SK-N-SH treated with all-trans-retinoic acid at 6 μM for 48 hours (cell line): ENCODE measurements at regions not wholly inside any gene's neighbourhood (a gene's known extent, or its start where the extent isn't known, plus 50 kb on each side); places are given as distances from the start of the nearest gene placed in this dataset.

Source experiments
- ATAC-seq: fragments of 200-7000 bp; cut with Tn5 transposase; 3 replicates; pipeline ENCODE4 v1.9.1; 2020; ENCODE audit warnings: mild to moderate bottlenecking, moderate library complexity
- ARNTL ChIP-seq: fragments of 450-650 bp; formaldehyde crosslinking; IDR thresholded peaks from 2 replicates; pipeline ENCODE4 v1.5.0; 2020; ENCODE audit warnings: low read depth, mild to moderate bottlenecking, moderate library complexity, borderline replicate concordance
- BACH2 ChIP-seq: fragments of 250-450 bp; sonication (Bioruptor Pico); IDR thresholded peaks from 2 replicates; pipeline ENCODE4 v1.9.0; 2021; ENCODE audit warnings: mild to moderate bottlenecking, borderline replicate concordance
- CSDC2 ChIP-seq: fragments of 250-450 bp; sonication (Bioruptor Pico); IDR thresholded peaks from 2 replicates; pipeline ENCODE4 v1.5.0; 2020; ENCODE audit warnings: mild to moderate bottlenecking, moderate library complexity
- CSRNP3 ChIP-seq: fragments of 250-450 bp; sonication (Bioruptor Pico); IDR thresholded peaks from 2 replicates; pipeline ENCODE4 v1.5.1; 2021; ENCODE audit warnings: mild to moderate bottlenecking, moderate library complexity
- ESRRG ChIP-seq: fragments of 250-450 bp; sonication (Bioruptor Pico); IDR thresholded peaks from 2 replicates; pipeline ENCODE4 v1.6.1; 2021; ENCODE audit warnings: mild to moderate bottlenecking
- OSR1 ChIP-seq: fragments of 250-450 bp; sonication (Bioruptor Pico); IDR thresholded peaks from 2 replicates; pipeline ENCODE4 v1.8.0; 2022; ENCODE audit warnings: moderate library complexity, mild to moderate bottlenecking, inconsistent platforms
- PPARA ChIP-seq: fragments of 250-450 bp; sonication (Bioruptor Pico); IDR thresholded peaks from 2 replicates; pipeline ENCODE4 v1.5.0; 2020; ENCODE audit warnings: mild to moderate bottlenecking, borderline replicate concordance
- RARB ChIP-seq: fragments of 250-450 bp; sonication (Bioruptor Pico); IDR thresholded peaks from 2 replicates; pipeline ENCODE4 v1.8.0; 2021; ENCODE audit warnings: mild to moderate bottlenecking, moderate library complexity
- SNAI2 ChIP-seq: fragments of 250-450 bp; sonication (Bioruptor Pico); IDR thresholded peaks from 2 replicates; pipeline ENCODE4 v1.5.0; 2020; ENCODE audit warnings: mild to moderate bottlenecking, moderate library complexity
- TCF4 ChIP-seq: fragments of 250-450 bp; sonication (Bioruptor Pico); IDR thresholded peaks from 2 replicates; pipeline ENCODE4 v1.8.0; 2021; ENCODE audit warnings: mild to moderate bottlenecking, moderate library complexity, borderline replicate concordance
- TOX ChIP-seq: fragments of 250-450 bp; sonication (Bioruptor Pico); IDR thresholded peaks from 2 replicates; pipeline ENCODE4 v1.8.0; 2021; ENCODE audit warnings: mild to moderate bottlenecking, moderate library complexity, borderline replicate concordance
- TSHZ2 ChIP-seq: fragments of 250-450 bp; sonication (Bioruptor Pico); IDR thresholded peaks from 2 replicates; pipeline ENCODE4 v1.5.0; 2020; ENCODE audit warnings: mild to moderate bottlenecking, moderate library complexity
- ZC3H10 ChIP-seq: fragments of 250-450 bp; sonication (Bioruptor Pico); IDR thresholded peaks from 2 replicates; pipeline ENCODE4 v1.5.1; 2021; ENCODE audit warnings: mild to moderate bottlenecking, moderate library complexity
- ZFP3 ChIP-seq: fragments of 250-450 bp; sonication (Bioruptor Pico); IDR thresholded peaks from 2 replicates; pipeline ENCODE4 v1.5.0; 2020; ENCODE audit warnings: mild to moderate bottlenecking, moderate library complexity
- ZFP30 ChIP-seq: fragments of 450-650 bp; formaldehyde crosslinking; IDR thresholded peaks from 2 replicates; pipeline ENCODE4 v1.5.0; 2022; ENCODE audit warnings: mild to moderate bottlenecking, moderate library complexity
- ZNF565 ChIP-seq: fragments of 450-650 bp; formaldehyde crosslinking; conservative IDR thresholded peaks from 2 replicates; pipeline ENCODE4 v1.5.0; 2020; ENCODE audit warnings: low read depth, mild to moderate bottlenecking, moderate library complexity
- ZNF70 ChIP-seq: fragments of 450-650 bp; formaldehyde crosslinking; IDR thresholded peaks from 2 replicates; pipeline ENCODE4 v1.5.0; 2020; ENCODE audit warnings: mild to moderate bottlenecking, moderate library complexity

GRCh38 chr17:79483842-79484241 is 127.0 kb downstream of the RBFOX3 start:
- no peak for TF ChIP-seq CSRNP3 (CRISPR knock-in tag)
- TF ChIP-seq BACH2 (CRISPR knock-in tag), result no peak
- no peak for TF ChIP-seq TOX (CRISPR knock-in tag)
- no peak for TF ChIP-seq TSHZ2 (CRISPR knock-in tag)
- no peak for TF ChIP-seq ESRRG
- no peak for TF ChIP-seq PPARA
- TF ChIP-seq ZFP30 (CRISPR knock-in tag), result no peak
- no peak for TF ChIP-seq ZNF565 (CRISPR knock-in tag)
- TF ChIP-seq OSR1 (CRISPR knock-in tag), result no peak
- TF ChIP-seq ZNF70 (CRISPR knock-in tag), result no peak
- no peak for TF ChIP-seq CSDC2 (CRISPR knock-in tag)
- TF ChIP-seq ARNTL (CRISPR knock-in tag), result no peak
- ATAC-seq, result no peak

- TF ChIP-seq ARNTL (CRISPR knock-in tag) (no peak), RARB (no peak), ZC3H10 (CRISPR knock-in tag) (no peak), SNAI2 (CRISPR knock-in tag) (no peak), TCF4 (CRISPR knock-in tag) (no peak), ESRRG (no peak), TSHZ2 (CRISPR knock-in tag) (no peak), ZFP3 (CRISPR knock-in tag) (no peak), CSRNP3 (CRISPR knock-in tag) (no peak)
- TF ChIP-seq, all 23 proteins: peak for 0
- ATAC-seq, result no peak
These were observed 127.9 kb downstream of the RBFOX3 start for GRCh38 chr17:79482727-79483521.

- TF ChIP-seq BACH2 (CRISPR knock-in tag), result no peak
- no peak for ATAC-seq
These were observed 131.0 kb downstream of the RBFOX3 start for GRCh38 chr17:79479876-79480275.

GRCh38 chr17:79478841-79479240 is 132.0 kb downstream of the RBFOX3 start:
- no peak for ATAC-seq
- TF ChIP-seq ZFP30 (CRISPR knock-in tag), result no peak
- TF ChIP-seq ZNF70 (CRISPR knock-in tag), result no peak
- no peak for TF ChIP-seq RARB
- TF ChIP-seq BACH2 (CRISPR knock-in tag), result no peak
- TF ChIP-seq PPARA, result no peak
- no peak for TF ChIP-seq SNAI2 (CRISPR knock-in tag)
